ENCODE measurements at regions not wholly inside any gene's neighbourhood (a gene's known extent, or its start where the extent isn't known, plus 50 kb on each side); places are given as distances from the start of the nearest gene placed in this dataset.

GRCh38 chr18:3333721-3334386, 71.9 kb downstream of the MYL12B start:
- no peaks in the 10 kb centered on the region for H3K9me2 ChIP-seq (ENCODE audit: low read depth, low read length)
- no peak overlapping the region for H3K9ac ChIP-seq (ENCODE audit: low read length)
- H3K79me2 ChIP-seq (ENCODE audit: insufficient read depth, low read length) = no peaks in the 10 kb centered on the region
- no peak overlapping the region for H3K4me3 ChIP-seq (ENCODE audit: low read depth, low read length, poor library complexity, severe bottlenecking)
- peaks cover 5% of the 10 kb centered on the region for H3K4me1 ChIP-seq (ENCODE audit: insufficient read depth, low read length, severe bottlenecking)
- TF ChIP-seq CTCF (IDR thresholded peaks at IDR 0.05; ENCODE audit: low read length) (no peak), EZH2 (IDR thresholded peaks at IDR 0.05; ENCODE audit: borderline replicate concordance, low read length) (no peak)
- H3F3A ChIP-seq (ENCODE audit: insufficient read depth, low read length) = no peaks in the 10 kb centered on the region
- H3K9me3 ChIP-seq (ENCODE audit: low read length) = no peaks in the 10 kb centered on the region
- H4K20me1 ChIP-seq (ENCODE audit: insufficient read depth, low read length) = no peaks in the 10 kb centered on the region
- no peak overlapping the region for H3K27ac ChIP-seq (ENCODE audit: low read depth, low read length, poor library complexity, severe bottlenecking)
- no peak overlapping the region for H3K4me2 ChIP-seq (ENCODE audit: low read length)
- no peak overlapping the region for H2AFZ ChIP-seq (ENCODE audit: low read length)
- no peaks in the 10 kb centered on the region for H3K36me3 ChIP-seq (ENCODE audit: insufficient read depth, low read length)
- no peaks in the 10 kb centered on the region for H3K27me3 ChIP-seq (ENCODE audit: insufficient read depth, low read length)

- Histone ChIP-seq H3K27me3 (ENCODE audit: insufficient read depth, low read length) (no peaks in the 10 kb centered on the region), H3K36me3 (ENCODE audit: insufficient read depth, low read length) (no peaks in the 10 kb centered on the region), H3K79me2 (ENCODE audit: insufficient read depth, low read length) (no peaks in the 10 kb centered on the region), H3K4me2 (ENCODE audit: low read length) (no peak overlapping the region), H3K9ac (ENCODE audit: low read length) (no peak overlapping the region), H3K4me1 (ENCODE audit: insufficient read depth, low read length, severe bottlenecking) (no peaks in the 10 kb centered on the region), H4K20me1 (ENCODE audit: insufficient read depth, low read length) (no peaks in the 10 kb centered on the region), H2AFZ (ENCODE audit: low read length) (no peak overlapping the region), H3K9me2 (ENCODE audit: low read depth, low read length) (no peaks in the 10 kb centered on the region), H3K27ac (ENCODE audit: low read depth, low read length, poor library complexity, severe bottlenecking) (no peak overlapping the region), H3K9me3 (ENCODE audit: low read length) (no peaks in the 10 kb centered on the region), H3K4me3 (ENCODE audit: low read depth, low read length, poor library complexity, severe bottlenecking) (no peak overlapping the region), H3F3A (ENCODE audit: insufficient read depth, low read length) (no peaks in the 10 kb centered on the region)
- TF ChIP-seq EZH2 (IDR thresholded peaks at IDR 0.05; ENCODE audit: borderline replicate concordance, low read length) (no peak), CTCF (IDR thresholded peaks at IDR 0.05; ENCODE audit: low read length) (no peak)
Measured at GRCh38 chr18:3340015-3340681, 78.2 kb downstream of the MYL12B start.

GRCh38 chr18:3340682-3341097, 78.8 kb downstream of the MYL12B start:
- no peaks in the 10 kb centered on the region for H3K36me3 ChIP-seq (ENCODE audit: insufficient read depth, low read length)
- no peaks in the 10 kb centered on the region for H3K27me3 ChIP-seq (ENCODE audit: insufficient read depth, low read length)
- H3K4me2 ChIP-seq (ENCODE audit: low read length) = no peak overlapping the region
- no peaks in the 10 kb centered on the region for H3F3A ChIP-seq (ENCODE audit: insufficient read depth, low read length)
- H3K9me3 ChIP-seq (ENCODE audit: low read length) = no peaks in the 10 kb centered on the region
- no peak overlapping the region for H3K27ac ChIP-seq (ENCODE audit: low read depth, low read length, poor library complexity, severe bottlenecking)
- H3K79me2 ChIP-seq (ENCODE audit: insufficient read depth, low read length) = no peaks in the 10 kb centered on the region
- no peaks in the 10 kb centered on the region for H3K9me2 ChIP-seq (ENCODE audit: low read depth, low read length)
- TF ChIP-seq CTCF (IDR thresholded peaks at IDR 0.05; ENCODE audit: low read length) (no peak), EZH2 (IDR thresholded peaks at IDR 0.05; ENCODE audit: borderline replicate concordance, low read length) (no peak)
- no peaks in the 10 kb centered on the region for H4K20me1 ChIP-seq (ENCODE audit: insufficient read depth, low read length)
- H3K4me1 ChIP-seq (ENCODE audit: insufficient read depth, low read length, severe bottlenecking) = no peaks in the 10 kb centered on the region
- no peak overlapping the region for H2AFZ ChIP-seq (ENCODE audit: low read length)
- H3K9ac ChIP-seq (ENCODE audit: low read length) = no peak overlapping the region
- H3K4me3 ChIP-seq (ENCODE audit: low read depth, low read length, poor library complexity, severe bottlenecking) = no peak overlapping the region

Measured in OCI-LY1 (cell line).